K562 (cell line): ENCODE measurements at regions not wholly inside any gene's neighbourhood (a gene's known extent, or its start where the extent isn't known, plus 50 kb on each side); places are given as distances from the start of the nearest gene placed in this dataset.

Experiments used
- ATAC-seq: fragments of 200-7000 bp; cut with Tn5 transposase; 3 replicates; pipeline ENCODE4 v1.9.1; 2020; ENCODE audit warnings: moderate library complexity
- BruUV-seq: library from RNA; stranded (reverse); fragments of 400-500 nt; replicated peaks from 2 replicates; lab custom pipeline; 2021; lab: Mats Ljungman, UMichigan
- CTCF ChIA-PET: fragments of 300-600 bp; formaldehyde crosslinking; extraction: SDS; loops from one replicate; lab custom pipeline; 2021; ENCODE audit warnings: low intra/inter-chr PET ratio; lab: Yijun Ruan, JAX
- POLR2A ChIA-PET: fragments of 300-600, 350-650 bp; sonication (Branson Sonifier 250); formaldehyde crosslinking; extraction: SDS; loops from one replicate; lab custom pipeline; 2021; ENCODE audit warnings: antibody characterized with exemption, inconsistent platforms; lab: Yijun Ruan, JAX
- DNase-seq, 4 experiments: peaks; one replicate each; pipeline versions ENCODE4 v3.0.0 to v3.0.0-alpha.2; 2011 to 2018; ENCODE audit warnings: low spot score in 3 of 4, mixed read lengths in 3 of 4; ENCODE audit errors: extremely low read depth in 1 of 4
- FAIRE-seq: peaks from 2 replicates; lab custom pipeline; 2011; peaks lifted over from hg19 to GRCh38; lab: Jason Lieb, UNC
- H2AFZ ChIP-seq: 2 replicates; pipeline ENCODE4 v1.6.0; 2011; ENCODE audit warnings: low read depth, low read length, control low read depth, inconsistent platforms
- H3K27ac ChIP-seq: fragments of 200-600 bp; 3 replicates; pipeline ENCODE4 v1.8.0; 2011; ENCODE audit warnings: low read depth, mild to moderate bottlenecking, control low read depth, inconsistent platforms, low read length, moderate library complexity, mixed read lengths; ENCODE audit errors: extremely low read depth
- H3K27me3 ChIP-seq, 2 experiments: fragments of 300-600 bp in 1 of 2; 2 replicates in 1 of 2; 3 replicates in 1 of 2; pipeline versions ENCODE4 v1.6.0 to v1.8.0; 2011; ENCODE audit warnings: inconsistent platforms in 2 of 2, low read length in 2 of 2, mild to moderate bottlenecking in 1 of 2, mixed read lengths in 1 of 2, moderate library complexity in 1 of 2; ENCODE audit not compliant: control insufficient read depth in 2 of 2, insufficient read depth in 2 of 2
- H3K36me3 ChIP-seq: fragments of 300-600 bp; 3 replicates; pipeline ENCODE4 v1.8.0; 2011; ENCODE audit warnings: mild to moderate bottlenecking, low read length, inconsistent platforms; ENCODE audit not compliant: control insufficient read depth, insufficient read depth
- H3K4me1 ChIP-seq, 2 experiments: fragments of 200-600 bp in 1 of 2; replicated peaks in 1 of 2; 2 replicates in 1 of 2; 3 replicates in 1 of 2; pipeline versions ENCODE4 v1.5.1 to v1.8.0; 2011; ENCODE audit warnings: inconsistent platforms in 2 of 2, low read length in 2 of 2, mild to moderate bottlenecking in 1 of 2, mixed read lengths in 1 of 2, moderate library complexity in 1 of 2; ENCODE audit not compliant: control insufficient read depth in 2 of 2, insufficient read depth in 2 of 2
- H3K4me2 ChIP-seq: 2 replicates; pipeline ENCODE4 v1.6.1; 2011; ENCODE audit warnings: low read length, control low read depth, inconsistent platforms, mixed read lengths; ENCODE audit not compliant: insufficient read depth
- H3K4me3 ChIP-seq: fragments of 200-600 bp; sonication (generic), shearing (Covaris generic); 2 replicates; pipeline ENCODE4 v1.5.1; 2016; ENCODE audit warnings: control low read depth, inconsistent platforms
- H3K79me2 ChIP-seq: fragments of 200-600 bp; 3 replicates; pipeline ENCODE4 v1.8.0; 2011; ENCODE audit warnings: low read length, inconsistent platforms; ENCODE audit not compliant: control insufficient read depth, insufficient read depth
- H3K9ac ChIP-seq, 2 experiments: 2 replicates each; pipeline versions ENCODE4 v1.6.0 to v1.6.1; 2011; ENCODE audit warnings: low read depth in 2 of 2, low read length in 2 of 2, control low read depth in 1 of 2, inconsistent platforms in 1 of 2, mild to moderate bottlenecking in 1 of 2, mixed read lengths in 1 of 2; ENCODE audit not compliant: insufficient read depth in 1 of 2
- H3K9me1 ChIP-seq: one replicate; pipeline ENCODE4 v1.6.0; 2011; ENCODE audit warnings: inconsistent platforms, mild to moderate bottlenecking, low read length, moderate library complexity; ENCODE audit not compliant: control insufficient read depth, insufficient read depth
- H3K9me3 ChIP-seq: replicated peaks from 2 replicates; pipeline ENCODE4 v1.5.1; 2011; ENCODE audit warnings: low read depth, low read length, inconsistent platforms; ENCODE audit not compliant: control insufficient read depth, insufficient read depth
- H4K20me1 ChIP-seq: replicated peaks from 2 replicates; pipeline ENCODE4 v1.6.1; 2011; ENCODE audit warnings: low read length, inconsistent platforms, mixed read lengths; ENCODE audit not compliant: control insufficient read depth, insufficient read depth
- CEBPB ChIP-seq: fragments of 450-650 bp; IDR thresholded peaks from 2 replicates; pipeline ENCODE4 v1.6.1; 2016; ENCODE audit warnings: missing genetic modification characterization, missing compliant biosample characterization
- ETV5 ChIP-seq: sonication (generic); formaldehyde crosslinking; IDR thresholded peaks from 2 replicates; pipeline ENCODE4 v1.4.0; 2020; ENCODE audit warnings: low read depth, mild to moderate bottlenecking, missing genetic modification reagents
- ID3 ChIP-seq, 2 experiments: fragments of 250-450 bp in 1 of 2; fragments of 450-650 bp in 1 of 2; sonication (Bioruptor Pico) in 1 of 2; IDR thresholded peaks; 2 replicates each; pipeline versions ENCODE4 v1.6.1 to v1.8.0; 2016 to 2021; ENCODE audit warnings: mild to moderate bottlenecking in 2 of 2, moderate library complexity in 2 of 2, missing compliant biosample characterization in 1 of 2, missing genetic modification characterization in 1 of 2
- MBD2 ChIP-seq: sonication (generic); IDR thresholded peaks from 2 replicates; pipeline ENCODE4 v1.6.1; 2016; ENCODE audit warnings: low read depth, borderline replicate concordance
- POU5F1 ChIP-seq: fragments of 150-350 bp; IDR thresholded peaks from 2 replicates; pipeline ENCODE4 v1.6.1; 2014; ENCODE audit warnings: borderline replicate concordance, low read length, low read depth, mild to moderate bottlenecking; ENCODE audit not compliant: partially characterized antibody
- RFX7 ChIP-seq: fragments of 250-450 bp; sonication (Bioruptor Pico); IDR thresholded peaks from 2 replicates; pipeline ENCODE4 v1.5.1; 2021; ENCODE audit warnings: mild to moderate bottlenecking
- SP2 ChIP-seq: IDR thresholded peaks from 2 replicates; pipeline ENCODE4 v1.6.1; 2011; ENCODE audit warnings: mild to moderate bottlenecking, low read depth, low read length, moderate library complexity; ENCODE audit not compliant: poor library complexity, severe bottlenecking; ENCODE audit errors: extremely low read depth
- SREBF2 ChIP-seq: sonication (generic); formaldehyde crosslinking; IDR thresholded peaks from 2 replicates; pipeline ENCODE4 v1.4.0; 2020; ENCODE audit warnings: mild to moderate bottlenecking, missing genetic modification reagents
- ZFP36 ChIP-seq: fragments of 150-350 bp; IDR thresholded peaks from 2 replicates; pipeline ENCODE4 v1.6.1; 2018; ENCODE audit warnings: low read length, low read depth; ENCODE audit not compliant: partially characterized antibody
- ZNF140 ChIP-seq: fragments of 250-450 bp; sonication (Bioruptor Pico); IDR thresholded peaks from 2 replicates; pipeline ENCODE4 v1.8.0; 2021; ENCODE audit warnings: moderate library complexity, mild to moderate bottlenecking, inconsistent platforms
- ZNF165 ChIP-seq: fragments of 250-450 bp; sonication (Bioruptor Pico); IDR thresholded peaks from 2 replicates; pipeline ENCODE4 v1.4.0; 2020; ENCODE audit warnings: borderline replicate concordance
- in situ Hi-C: fragments of 300-500 bp; cut with MboI; formaldehyde crosslinking; loops from 4 replicates; pipeline ENCODE4 v1.15.0; 2018; ENCODE audit warnings: inconsistent platforms, mixed read lengths
- intact Hi-C: fragments of 100-400 bp; cut with micrococcal nuclease; formaldehyde crosslinking; loops from 2 replicates; pipeline ENCODE4 v1.14.2; 2022

DNA sequence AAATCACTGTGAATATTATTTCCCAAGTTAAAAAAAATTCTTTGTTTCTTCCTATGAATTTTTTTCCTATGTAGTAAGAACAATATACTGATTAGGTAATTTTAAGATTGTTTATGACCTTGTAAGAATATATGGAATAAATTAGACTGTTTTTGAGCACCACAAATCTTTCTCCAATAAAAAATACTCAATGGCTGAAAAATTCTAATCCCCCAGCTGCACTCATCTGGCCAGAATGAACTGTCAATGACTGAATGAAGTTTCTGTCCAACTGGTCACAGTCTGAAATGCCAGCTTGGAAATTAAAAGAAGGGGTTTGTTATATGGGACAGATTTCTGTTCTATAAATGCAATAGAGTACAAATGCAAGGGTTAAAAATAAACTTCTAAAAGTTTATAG is 569.5 kb upstream of the SEMA6A start:
- H3K9ac ChIP-seq = no peak overlapping the region
- no peak overlapping the region for H2AFZ ChIP-seq
- H3K9me3 ChIP-seq = no peaks in the 10 kb centered on the region
- H4K20me1 ChIP-seq = no peaks in the 10 kb centered on the region
- no peaks in the 10 kb centered on the region for H3K36me3 ChIP-seq
- no peak for FAIRE-seq
- no peak for ATAC-seq
- H3K4me2 ChIP-seq = no peak overlapping the region
- H3K27ac ChIP-seq = no peak overlapping the region
- H3K4me1 ChIP-seq = no peaks in the 10 kb centered on the region
- H3K79me2 ChIP-seq = no peaks in the 10 kb centered on the region
- in situ Hi-C loops (no loop called here), intact Hi-C loops (no loop called here)
- BruUV-seq = no TSS peak
- H3K9me1 ChIP-seq = no peaks in the 10 kb centered on the region
- POLR2A ChIA-PET = no interaction called here
- H3K27me3 ChIP-seq = no peaks in the 10 kb centered on the region
- CTCF ChIA-PET = no interaction called here
- DNase-seq = no peak
- TF ChIP-seq ETV5 (CRISPR knock-in tag) (no peak), ZFP36 (no peak), SP2 (no peak), POU5F1 (no peak), CEBPB (tag) (no peak), ZNF140 (no peak), SREBF2 (CRISPR knock-in tag) (no peak)
- no peak overlapping the region for H3K4me3 ChIP-seq

GRCh38 chr5:117143406-117143805 is 568.8 kb upstream of the SEMA6A start:
- ChIA-PET CTCF (no interaction called here), POLR2A (no interaction called here)
- Histone ChIP-seq H3K36me3 (no peaks in the 10 kb centered on the region), H3K4me3 (no peak overlapping the region), H3K9me3 (no peaks in the 10 kb centered on the region), H3K79me2 (no peaks in the 10 kb centered on the region), H3K4me2 (no peak overlapping the region), H3K4me1 (no peaks in the 10 kb centered on the region), H4K20me1 (no peaks in the 10 kb centered on the region), H3K27ac (no peak overlapping the region), H3K27me3 (no peaks in the 10 kb centered on the region), H2AFZ (no peak overlapping the region), H3K9ac (no peak overlapping the region), H3K9me1 (no peaks in the 10 kb centered on the region)
- ATAC-seq = no peak
- intact Hi-C loops = no loop called here
- in situ Hi-C loops = no loop called here
- FAIRE-seq = no peak
- TF ChIP-seq RFX7 (CRISPR knock-in tag) (no peak), MBD2 (no peak), ZNF165 (CRISPR knock-in tag) (no peak), ID3 (CRISPR knock-in tag; IDR thresholded peaks at IDR 0.05) (no peak), ID3 (tag; IDR thresholded peaks at IDR 0.05) (no peak)
- DNase-seq = no peak
- BruUV-seq = no TSS peak
